Activated B cell treated with CpG ODN at 0.5 μM for 24 hours (primary cell): ENCODE measurements at regions not wholly inside any gene's neighbourhood (a gene's known extent, or its start where the extent isn't known, plus 50 kb on each side); places are given as distances from the start of the nearest gene placed in this dataset.

Experiments used
- ATAC-seq: fragments of 200-7000 bp; cut with Tn5 transposase; one replicate; pipeline ENCODE4 v1.10.0; 2021; ENCODE audit warnings: low read depth, mild to moderate bottlenecking, moderate library complexity
- CTCF ChIA-PET: fragments of 350-600 bp; sonication (Branson Sonifier 250); formaldehyde crosslinking; loops from one replicate; lab custom pipeline; 2021; ENCODE audit warnings: antibody characterized with exemption; lab: Charles Lee
- POLR2A ChIA-PET: fragments of 350-600 bp; sonication (Branson Sonifier 250); formaldehyde crosslinking; loops from one replicate; lab custom pipeline; 2021; ENCODE audit warnings: antibody characterized with exemption; lab: Charles Lee
- DNase-seq: peaks from one replicate; pipeline ENCODE4 v3.0.0; 2022
- H3K27ac Mint-ChIP-seq: one replicate; pipeline ENCODE4 v1.8.0; 2020; ENCODE audit warnings: mixed read lengths
- H3K27me3 Mint-ChIP-seq: one replicate; pipeline ENCODE4 v1.8.0; 2021; ENCODE audit warnings: mixed read lengths
- H3K36me3 Mint-ChIP-seq: one replicate; pipeline ENCODE4 v1.8.0; 2021; ENCODE audit warnings: low read depth, mixed read lengths
- H3K4me1 Mint-ChIP-seq: one replicate; pipeline ENCODE4 v1.8.0; 2021; ENCODE audit warnings: mixed read lengths
- H3K4me3 Mint-ChIP-seq: one replicate; pipeline ENCODE4 v1.8.0; 2020; ENCODE audit warnings: mild to moderate bottlenecking, mixed read lengths
- H3K9me3 Mint-ChIP-seq: one replicate; pipeline ENCODE4 v1.8.0; 2020; ENCODE audit warnings: mixed read lengths
- intact Hi-C: fragments of 100-400 bp; cut with micrococcal nuclease; formaldehyde crosslinking; loops from one replicate; pipeline ENCODE4 v1.15.1; 2024
- TF ChIP-seq, protein P1 (sequence below): fragments of 200-600 bp; IDR thresholded peaks from one replicate; pipeline ENCODE4 v1.8.0; 2022; ENCODE audit warnings: antibody characterized with exemption, mild to moderate bottlenecking

DNA sequence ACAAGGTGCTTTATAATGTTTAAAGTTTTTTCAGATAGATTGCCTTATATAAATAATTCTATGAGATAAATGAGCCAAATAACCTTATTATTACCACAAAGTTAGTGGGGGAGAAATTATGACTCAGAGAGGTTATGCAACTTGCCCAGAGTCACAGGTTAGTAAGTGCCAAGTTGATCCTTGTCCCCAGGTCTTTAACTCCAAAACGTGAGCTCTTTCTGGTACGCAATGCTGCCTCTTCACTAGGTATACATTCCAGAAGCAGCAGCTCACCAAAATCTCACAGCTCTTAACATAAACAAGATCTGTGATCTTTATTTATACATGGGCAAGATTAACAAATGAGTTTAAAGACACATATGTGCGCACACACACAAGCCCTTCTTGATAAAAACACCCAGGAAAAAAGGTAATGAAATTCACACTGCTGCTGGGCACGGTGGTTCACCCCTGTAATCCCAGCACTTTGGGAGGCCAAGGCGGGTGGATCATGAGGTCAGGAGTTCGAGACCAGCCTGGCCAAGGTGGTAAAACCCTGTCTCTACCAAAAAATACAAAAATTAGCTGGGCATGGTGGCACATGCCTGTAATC, 59.8 kb upstream of the NR2F2 start:
- Mint-ChIP-seq H3K4me1 (no peaks in the 10 kb centered on the region), H3K36me3 (no peaks in the 10 kb centered on the region), H3K9me3 (peaks cover 2% of the 10 kb centered on the region), H3K27me3 (no peaks in the 10 kb centered on the region), H3K4me3 (no peak overlapping the region), H3K27ac (no peak overlapping the region)
- CTCF ChIA-PET, result no interaction called here
- TF ChIP-seq, protein P1, sequence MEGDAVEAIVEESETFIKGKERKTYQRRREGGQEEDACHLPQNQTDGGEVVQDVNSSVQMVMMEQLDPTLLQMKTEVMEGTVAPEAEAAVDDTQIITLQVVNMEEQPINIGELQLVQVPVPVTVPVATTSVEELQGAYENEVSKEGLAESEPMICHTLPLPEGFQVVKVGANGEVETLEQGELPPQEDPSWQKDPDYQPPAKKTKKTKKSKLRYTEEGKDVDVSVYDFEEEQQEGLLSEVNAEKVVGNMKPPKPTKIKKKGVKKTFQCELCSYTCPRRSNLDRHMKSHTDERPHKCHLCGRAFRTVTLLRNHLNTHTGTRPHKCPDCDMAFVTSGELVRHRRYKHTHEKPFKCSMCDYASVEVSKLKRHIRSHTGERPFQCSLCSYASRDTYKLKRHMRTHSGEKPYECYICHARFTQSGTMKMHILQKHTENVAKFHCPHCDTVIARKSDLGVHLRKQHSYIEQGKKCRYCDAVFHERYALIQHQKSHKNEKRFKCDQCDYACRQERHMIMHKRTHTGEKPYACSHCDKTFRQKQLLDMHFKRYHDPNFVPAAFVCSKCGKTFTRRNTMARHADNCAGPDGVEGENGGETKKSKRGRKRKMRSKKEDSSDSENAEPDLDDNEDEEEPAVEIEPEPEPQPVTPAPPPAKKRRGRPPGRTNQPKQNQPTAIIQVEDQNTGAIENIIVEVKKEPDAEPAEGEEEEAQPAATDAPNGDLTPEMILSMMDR, result no peak
- intact Hi-C loops, result no loop called here
- ATAC-seq (no peak), DNase-seq (no peak)
- POLR2A ChIA-PET, result no interaction called here

DNA sequence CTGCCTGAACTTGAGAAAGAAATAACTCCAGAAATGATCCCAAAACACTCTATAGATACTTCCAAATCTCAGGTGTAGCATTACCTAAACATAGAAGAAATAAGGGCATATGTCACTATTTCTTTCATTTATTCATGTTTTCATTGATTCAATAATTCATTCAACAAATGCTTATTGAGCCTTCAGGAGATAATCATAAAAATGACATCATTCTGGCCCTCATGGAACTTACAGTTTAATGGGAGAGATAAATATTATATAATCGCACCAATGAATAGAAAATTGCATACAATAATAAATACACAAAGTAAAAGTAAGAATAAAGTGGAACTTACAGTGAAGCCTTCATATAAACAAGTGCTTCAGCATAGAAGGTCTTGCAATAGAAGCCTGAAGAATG, 58.1 kb upstream of the NR2F2 start:
- POLR2A ChIA-PET, result no interaction called here
- Mint-ChIP-seq H3K9me3 (peaks cover 2% of the 10 kb centered on the region), H3K27ac (no peak overlapping the region), H3K4me3 (no peak overlapping the region), H3K4me1 (no peaks in the 10 kb centered on the region), H3K36me3 (no peaks in the 10 kb centered on the region), H3K27me3 (no peaks in the 10 kb centered on the region)
- TF ChIP-seq, protein P1, result no peak
- intact Hi-C loops, result no loop called here
- CTCF ChIA-PET, result no interaction called here
- ATAC-seq, result no peak
- DNase-seq, result no peak

DNA sequence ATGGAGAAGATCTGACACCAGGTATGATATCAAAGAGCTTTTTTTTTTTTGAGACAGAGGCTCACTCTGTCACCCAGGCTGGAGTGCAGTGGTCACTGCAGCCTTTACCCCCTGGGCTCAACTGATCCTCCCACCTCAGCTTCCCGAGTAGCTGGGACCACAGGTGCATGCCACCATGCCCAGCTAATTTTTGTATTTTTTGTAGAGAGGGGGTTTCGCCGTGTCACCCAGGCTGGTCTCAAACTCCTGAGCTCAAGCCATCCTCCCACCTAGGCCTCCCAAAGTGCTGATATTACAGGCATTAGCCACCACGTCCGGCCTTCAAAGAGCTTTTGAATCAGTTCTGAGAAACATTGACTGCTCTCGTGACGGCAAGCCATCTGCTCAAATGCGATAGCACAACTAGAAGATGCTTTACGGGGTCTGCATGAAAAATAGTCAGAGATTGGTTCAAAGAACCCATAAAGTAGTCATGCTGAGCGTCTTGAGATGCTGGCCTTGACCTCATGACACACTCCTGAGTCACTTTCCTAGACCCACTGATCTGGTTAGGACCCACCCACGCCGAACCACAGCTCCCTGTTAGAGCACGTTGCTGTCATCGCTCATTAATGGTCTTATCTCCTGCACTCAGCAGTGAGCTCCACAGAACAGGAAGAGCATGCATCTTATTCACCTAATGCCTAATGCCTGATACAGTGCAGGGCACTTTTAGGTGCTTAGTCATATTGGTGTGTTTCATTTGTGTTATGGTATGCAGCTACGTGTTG, 57.0 kb upstream of the NR2F2 start:
- Mint-ChIP-seq H3K27ac (no peak overlapping the region), H3K36me3 (no peaks in the 10 kb centered on the region), H3K4me1 (no peaks in the 10 kb centered on the region), H3K4me3 (no peak overlapping the region), H3K9me3 (peaks cover 5% of the 10 kb centered on the region), H3K27me3 (no peaks in the 10 kb centered on the region)
- ATAC-seq (no peak), DNase-seq (no peak)
- intact Hi-C loops, result no loop called here
- POLR2A ChIA-PET, result no interaction called here
- CTCF ChIA-PET, result no interaction called here
- TF ChIP-seq, protein P1, result no peak

DNA sequence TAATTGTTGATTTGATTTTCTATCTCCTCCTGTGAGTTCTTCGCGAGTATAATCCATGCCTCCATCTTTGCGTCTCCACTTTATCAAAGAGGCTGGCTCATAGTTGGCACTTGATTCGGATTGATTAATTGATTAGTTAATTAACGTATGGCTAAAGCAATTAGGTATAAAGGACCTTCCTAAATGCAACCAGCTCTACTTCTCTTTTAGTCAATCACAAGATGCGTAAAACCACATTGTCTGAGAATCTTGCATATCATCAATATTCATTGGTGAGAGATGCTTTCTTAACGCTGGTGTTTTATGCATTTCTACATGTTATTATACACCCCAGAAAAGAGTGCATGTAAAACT, 56.4 kb upstream of the NR2F2 start:
- H3K4me1 Mint-ChIP-seq, result no peaks in the 10 kb centered on the region
- H3K36me3 Mint-ChIP-seq, result no peaks in the 10 kb centered on the region
- H3K4me3 Mint-ChIP-seq, result no peak overlapping the region
- no peak for ATAC-seq
- peaks cover 5% of the 10 kb centered on the region for H3K9me3 Mint-ChIP-seq
- intact Hi-C loops, result no loop called here
- POLR2A ChIA-PET, result no interaction called here
- CTCF ChIA-PET, result no interaction called here
- TF ChIP-seq, protein P1, result no peak
- H3K27me3 Mint-ChIP-seq, result no peaks in the 10 kb centered on the region
- no peak for DNase-seq
- no peak overlapping the region for H3K27ac Mint-ChIP-seq

DNA sequence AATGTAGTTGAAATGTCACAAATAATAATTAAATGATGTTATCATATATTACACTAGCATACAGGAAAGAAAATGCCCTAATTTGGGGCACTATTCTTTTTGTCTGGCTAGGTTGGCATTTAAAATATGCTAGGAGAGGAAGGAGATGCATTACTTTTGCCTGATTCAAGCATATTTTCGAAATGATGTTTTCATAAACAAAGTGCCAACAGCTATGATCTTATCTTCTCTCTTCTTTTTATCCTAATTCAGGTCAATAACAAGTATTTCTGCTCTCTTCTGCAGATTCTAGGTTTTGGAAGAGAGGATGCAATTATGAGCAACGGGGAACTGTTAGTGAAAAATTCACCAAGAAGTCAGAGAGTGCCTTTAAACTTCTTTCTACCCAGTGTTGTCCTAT, 55.8 kb upstream of the NR2F2 start:
- no peaks in the 10 kb centered on the region for H3K4me1 Mint-ChIP-seq
- ATAC-seq (no peak), DNase-seq (no peak)
- TF ChIP-seq, protein P1, result no peak
- no peak overlapping the region for H3K4me3 Mint-ChIP-seq
- ChIA-PET CTCF (no interaction called here), POLR2A (no interaction called here)
- no peaks in the 10 kb centered on the region for H3K27me3 Mint-ChIP-seq
- H3K36me3 Mint-ChIP-seq, result no peaks in the 10 kb centered on the region
- H3K27ac Mint-ChIP-seq, result no peak overlapping the region
- intact Hi-C loops, result no loop called here
- peaks cover 5% of the 10 kb centered on the region for H3K9me3 Mint-ChIP-seq
